ENCODE measurements at regions not wholly inside any gene's neighbourhood (a gene's known extent, or its start where the extent isn't known, plus 50 kb on each side); places are given as distances from the start of the nearest gene placed in this dataset.

DNA sequence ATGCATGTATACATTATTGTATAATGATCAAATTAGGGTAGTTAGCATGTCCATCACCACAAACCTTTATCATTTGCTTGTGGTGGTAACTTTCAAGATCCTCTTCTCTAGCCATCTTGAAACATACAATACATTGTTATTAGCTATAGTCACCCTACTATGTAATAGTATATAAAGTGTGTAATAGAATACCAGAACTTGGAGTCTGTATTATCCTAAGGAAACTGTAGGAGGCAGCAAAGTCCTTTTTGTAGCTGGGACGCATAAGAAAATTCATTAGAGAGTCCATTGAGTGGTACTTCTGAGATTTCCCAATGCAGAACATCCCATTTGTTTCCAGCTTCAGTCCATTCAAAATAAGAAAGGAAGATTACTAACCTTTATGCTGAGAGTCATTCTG lies 325.9 kb upstream of the LRFN5 start:
- TF ChIP-seq RAD21 (conservative IDR thresholded peaks at IDR 0.05) (peak; percentile 52), POLR2AphosphoS5 (IDR thresholded peaks at IDR 0.05) (no peak)

All from neural cell (in vitro differentiated cells).